PC-3 (cell line): ENCODE measurements at regions not wholly inside any gene's neighbourhood (a gene's known extent, or its start where the extent isn't known, plus 50 kb on each side); places are given as distances from the start of the nearest gene placed in this dataset.

ENCODE experiments used
- ATAC-seq: fragments of 200-7000 bp; cut with Tn5 transposase; 2 replicates; pipeline ENCODE4 v1.9.1; 2020; ENCODE audit warnings: mild to moderate bottlenecking, moderate library complexity
- BruUV-seq: library from RNA; stranded (reverse); fragments of 400-500 nt; replicated peaks from 2 replicates; lab custom pipeline; 2021; lab: Mats Ljungman, UMichigan
- CTCF ChIA-PET: fragments of 300-600 bp; sonication (Branson Sonifier 250); formaldehyde crosslinking; loops from one replicate; lab custom pipeline; 2022; ENCODE audit warnings: antibody characterized with exemption; lab: Charles Lee
- POLR2A ChIA-PET: fragments of 300-600 bp; sonication (Branson Sonifier 250); formaldehyde crosslinking; loops from one replicate; lab custom pipeline; 2022; ENCODE audit warnings: antibody characterized with exemption; ENCODE audit not compliant: unreplicated experiment; lab: Charles Lee
- DNase-seq: peaks from one replicate; pipeline ENCODE4 v3.0.0-alpha.2; 2015
- H2AFZ ChIP-seq: fragments of 300-600 bp; sonication (generic); 2 replicates; pipeline ENCODE4 v1.6.0; 2016; ENCODE audit warnings: antibody characterized with exemption, low read length
- H3F3A ChIP-seq: fragments of 300-600 bp; sonication (generic); one replicate; pipeline ENCODE4 v1.6.0; 2017; ENCODE audit warnings: antibody characterized with exemption, low read length, control low read depth, mild to moderate bottlenecking; ENCODE audit not compliant: unreplicated experiment
- H3K27ac ChIP-seq: fragments of 300-600 bp; sonication (generic); 2 replicates; pipeline ENCODE4 v1.5.1; 2016; ENCODE audit warnings: mild to moderate bottlenecking, low read length
- H3K27me3 ChIP-seq: fragments of 300-600 bp; sonication (generic); 2 replicates; pipeline ENCODE4 v1.6.1; 2016; ENCODE audit warnings: low read length, mixed read lengths
- H3K36me3 ChIP-seq: fragments of 300-600 bp; sonication (generic); 2 replicates; pipeline ENCODE4 v1.6.1; 2016; ENCODE audit warnings: low read depth, mixed run types, low read length, mixed read lengths
- H3K4me1 ChIP-seq: fragments of 300-600 bp; sonication (generic); 2 replicates; pipeline ENCODE4 v1.5.1; 2016; ENCODE audit warnings: low read length; ENCODE audit not compliant: insufficient read depth
- H3K4me2 ChIP-seq: fragments of 300-600 bp; sonication (generic); 2 replicates; pipeline ENCODE4 v1.6.0; 2016; ENCODE audit warnings: low read length
- H3K4me3 ChIP-seq: fragments of 300-600 bp; sonication (generic); 2 replicates; pipeline ENCODE4 v1.5.1; 2016; ENCODE audit warnings: mild to moderate bottlenecking, low read length, mixed read lengths
- H3K79me2 ChIP-seq: fragments of 300-600 bp; sonication (generic); 2 replicates; pipeline ENCODE4 v1.6.1; 2017; ENCODE audit warnings: low read length, mixed read lengths
- H3K9ac ChIP-seq: fragments of 300-600 bp; sonication (generic); 2 replicates; pipeline ENCODE4 v1.6.0; 2016; ENCODE audit warnings: mild to moderate bottlenecking, low read length
- H3K9me2 ChIP-seq: fragments of 300-600 bp; sonication (generic); replicated peaks from 2 replicates; pipeline ENCODE4 v1.6.1; 2016; ENCODE audit warnings: mixed run types, low read length, mixed read lengths
- H3K9me3 ChIP-seq: fragments of 300-600 bp; sonication (generic); 2 replicates; pipeline ENCODE4 v1.6.1; 2016; ENCODE audit warnings: low read length, mixed read lengths
- H4K20me1 ChIP-seq: fragments of 300-600 bp; sonication (generic); 2 replicates; pipeline ENCODE4 v1.6.1; 2016; ENCODE audit warnings: low read length, mixed read lengths
- CTCF ChIP-seq: fragments of 300-600 bp; sonication (generic); conservative IDR thresholded peaks from 2 replicates; pipeline ENCODE4 v1.5.1; 2017; ENCODE audit warnings: antibody characterized with exemption, low read depth, mild to moderate bottlenecking, low read length
- EZH2 ChIP-seq: fragments of 300-600 bp; sonication (generic); IDR thresholded peaks from one replicate; pipeline ENCODE4 v1.6.1; 2017; ENCODE audit warnings: antibody characterized with exemption, mild to moderate bottlenecking, low read length; ENCODE audit not compliant: unreplicated experiment
- EZH2phosphoT487 ChIP-seq: fragments of 300-600 bp; sonication (generic); IDR thresholded peaks from 2 replicates; pipeline ENCODE4 v1.6.1; 2018; ENCODE audit warnings: mild to moderate bottlenecking, antibody characterized with exemption, low read length, borderline replicate concordance
- intact Hi-C: fragments of 100-400 bp; cut with micrococcal nuclease; formaldehyde crosslinking; loops from 2 replicates; pipeline ENCODE4 v1.9.0; 2023

- no peak overlapping the region for H3K9ac ChIP-seq
- H3K9me2 ChIP-seq, result no peaks in the 10 kb centered on the region
- no TSS peak for BruUV-seq
Observed at GRCh38 chr5:123814801-123815470, 303.0 kb downstream of the CSNK1G3 start.

GRCh38 chr5:123813937-123814624 is 302.1 kb downstream of the CSNK1G3 start:
- no TSS peak for BruUV-seq
- ATAC-seq (peak; percentile 96), DNase-seq (peak; percentile 34)
- TF ChIP-seq EZH2, result no peak
- no peak for TF ChIP-seq EZH2phosphoT487
- no peak for TF ChIP-seq CTCF
- Histone ChIP-seq H4K20me1 (no peaks in the 10 kb centered on the region), H3K4me3 (peak overlapping the region; percentile 35; the same call in 1 of the 2 replicates), H3K36me3 (no peaks in the 10 kb centered on the region), H3K9me2 (no peaks in the 10 kb centered on the region), H3F3A (no peaks in the 10 kb centered on the region), H3K27me3 (no peaks in the 10 kb centered on the region), H3K9ac (no peak overlapping the region), H2AFZ (peak overlapping the region; percentile 61), H3K79me2 (no peaks in the 10 kb centered on the region), H3K27ac (0 out of 2 replicates have a peak overlapping the region, but pooled peaks have one; percentile 16), H3K9me3 (no peaks in the 10 kb centered on the region), H3K4me2 (peak overlapping the region; percentile 71), H3K4me1 (peaks cover 18% of the 10 kb centered on the region)
- intact Hi-C loops, result loop anchor here (10.0 kb wide), 1 partner anchor 109 kb away; no protein-coding TSS in a partner anchor
- CTCF ChIA-PET, result interaction anchor here (0.5 kb wide), 1 partner anchor 933 kb away, joined by 3 read pairs; no protein-coding TSS in a partner anchor
- POLR2A ChIA-PET, result no interaction called here

More at GRCh38 chr5:123814801-123815470, 303.0 kb downstream of the CSNK1G3 start:
- Histone ChIP-seq H4K20me1 (no peaks in the 10 kb centered on the region), H3K36me3 (no peaks in the 10 kb centered on the region), H3K4me2 (peak overlapping the region; percentile 71), H2AFZ (no peak overlapping the region), H3K4me1 (peaks cover 27% of the 10 kb centered on the region), H3K4me3 (no peak overlapping the region), H3F3A (no peaks in the 10 kb centered on the region), H3K27me3 (no peaks in the 10 kb centered on the region), H3K9me3 (no peaks in the 10 kb centered on the region), H3K27ac (no peak overlapping the region), H3K79me2 (no peaks in the 10 kb centered on the region)
- POLR2A ChIA-PET, result no interaction called here
- TF ChIP-seq EZH2phosphoT487 (no peak), EZH2 (no peak), CTCF (no peak)
- intact Hi-C loops, result loop anchor here (10.0 kb wide), 1 partner anchor 110 kb away; no protein-coding TSS in a partner anchor
- CTCF ChIA-PET, result no interaction called here
- DNase-seq (no peak), ATAC-seq (no peak)
